ENCODE measurements at regions not wholly inside any gene's neighbourhood (a gene's known extent, or its start where the extent isn't known, plus 50 kb on each side); places are given as distances from the start of the nearest gene placed in this dataset.
A peak's percentile ranks its signal among the peaks of the same experiment; 100 is the strongest.

DNA sequence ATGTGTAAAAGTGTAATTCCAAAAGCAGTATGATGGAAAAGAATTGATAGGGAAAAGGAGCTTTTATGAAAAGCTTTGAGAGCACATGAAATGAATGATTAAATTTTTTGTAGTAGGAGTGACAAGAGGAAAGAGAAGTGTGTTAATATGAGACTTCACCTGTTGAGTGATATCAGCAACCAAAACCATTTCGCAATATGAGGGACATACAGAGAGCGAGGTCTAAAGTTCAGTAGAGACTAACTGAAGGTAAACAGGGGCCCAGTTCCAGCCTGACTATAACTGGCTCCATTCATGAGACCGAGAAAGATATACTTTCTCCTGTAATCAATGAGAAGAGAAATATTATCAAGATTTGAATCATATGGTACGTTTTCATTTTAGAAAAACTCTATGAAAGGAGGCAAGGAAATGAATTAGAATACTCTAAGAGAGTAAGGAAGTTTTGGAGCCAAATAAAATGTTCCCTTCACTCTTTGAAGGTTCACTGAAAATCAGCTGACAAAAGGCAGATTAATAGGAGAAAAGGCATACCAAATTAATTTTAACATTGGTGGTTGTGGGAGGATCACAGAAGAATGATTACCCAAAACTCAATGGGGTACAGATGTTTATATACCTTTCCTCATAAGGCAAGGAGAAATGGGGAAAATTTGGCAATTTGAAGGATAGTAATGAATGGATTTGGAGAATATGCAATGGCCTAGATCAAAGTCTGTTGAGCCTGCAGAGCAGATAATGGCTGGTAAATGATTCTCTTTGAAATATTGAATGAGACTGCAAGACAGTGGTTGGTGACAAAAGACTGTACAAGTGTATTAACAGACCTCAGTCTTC is 932.2 kb downstream of the TDRD15 start:
- ChIA-PET CTCF (no interaction called here), POLR2A (no interaction called here)
- no TSS peak for BruUV-seq (replicated peaks)
- Mint-ChIP-seq H3K4me1 (ENCODE audit: low read depth, unreplicated experiment) (no peaks in the 10 kb centered on the region), H3K4me3 (ENCODE audit: unreplicated experiment) (no peak overlapping the region), H3K27me3 (ENCODE audit: insufficient read depth, unreplicated experiment) (peaks cover 10% of the 10 kb centered on the region), H3K27ac (ENCODE audit: unreplicated experiment) (no peak overlapping the region), H3K9me3 (ENCODE audit: unreplicated experiment) (no peaks in the 10 kb centered on the region), H3K36me3 (ENCODE audit: insufficient read depth, unreplicated experiment) (no peaks in the 10 kb centered on the region)
- intact Hi-C loops (cut with micrococcal nuclease; ENCODE audit: unreplicated experiment): no loop called here
- TF ChIP-seq, protein P1, sequence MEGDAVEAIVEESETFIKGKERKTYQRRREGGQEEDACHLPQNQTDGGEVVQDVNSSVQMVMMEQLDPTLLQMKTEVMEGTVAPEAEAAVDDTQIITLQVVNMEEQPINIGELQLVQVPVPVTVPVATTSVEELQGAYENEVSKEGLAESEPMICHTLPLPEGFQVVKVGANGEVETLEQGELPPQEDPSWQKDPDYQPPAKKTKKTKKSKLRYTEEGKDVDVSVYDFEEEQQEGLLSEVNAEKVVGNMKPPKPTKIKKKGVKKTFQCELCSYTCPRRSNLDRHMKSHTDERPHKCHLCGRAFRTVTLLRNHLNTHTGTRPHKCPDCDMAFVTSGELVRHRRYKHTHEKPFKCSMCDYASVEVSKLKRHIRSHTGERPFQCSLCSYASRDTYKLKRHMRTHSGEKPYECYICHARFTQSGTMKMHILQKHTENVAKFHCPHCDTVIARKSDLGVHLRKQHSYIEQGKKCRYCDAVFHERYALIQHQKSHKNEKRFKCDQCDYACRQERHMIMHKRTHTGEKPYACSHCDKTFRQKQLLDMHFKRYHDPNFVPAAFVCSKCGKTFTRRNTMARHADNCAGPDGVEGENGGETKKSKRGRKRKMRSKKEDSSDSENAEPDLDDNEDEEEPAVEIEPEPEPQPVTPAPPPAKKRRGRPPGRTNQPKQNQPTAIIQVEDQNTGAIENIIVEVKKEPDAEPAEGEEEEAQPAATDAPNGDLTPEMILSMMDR (IDR thresholded peaks at IDR 0.05; ENCODE audit: insufficient read depth in 1 of 2, low read depth in 1 of 2, low read length in 1 of 2, severe bottlenecking in 1 of 2, unreplicated experiment in 1 of 2): no peak
- no peaks in the 10 kb centered on the region for H3K36me3 ChIP-seq (ENCODE audit: control insufficient read depth, insufficient read depth, low read length)
- no peaks in the 10 kb centered on the region for H3K9me3 ChIP-seq
- no peaks in the 10 kb centered on the region for H3K27me3 ChIP-seq (replicated peaks; ENCODE audit: control insufficient read depth, insufficient read depth, low read length)
- peak in 1 of 2 experiments; percentile 46 for DNase-seq
- no peak overlapping the region for H3K4me3 ChIP-seq (ENCODE audit: low read depth, low read length)
- H3K4me1 ChIP-seq: peaks cover 17% of the 10 kb centered on the region

DNA sequence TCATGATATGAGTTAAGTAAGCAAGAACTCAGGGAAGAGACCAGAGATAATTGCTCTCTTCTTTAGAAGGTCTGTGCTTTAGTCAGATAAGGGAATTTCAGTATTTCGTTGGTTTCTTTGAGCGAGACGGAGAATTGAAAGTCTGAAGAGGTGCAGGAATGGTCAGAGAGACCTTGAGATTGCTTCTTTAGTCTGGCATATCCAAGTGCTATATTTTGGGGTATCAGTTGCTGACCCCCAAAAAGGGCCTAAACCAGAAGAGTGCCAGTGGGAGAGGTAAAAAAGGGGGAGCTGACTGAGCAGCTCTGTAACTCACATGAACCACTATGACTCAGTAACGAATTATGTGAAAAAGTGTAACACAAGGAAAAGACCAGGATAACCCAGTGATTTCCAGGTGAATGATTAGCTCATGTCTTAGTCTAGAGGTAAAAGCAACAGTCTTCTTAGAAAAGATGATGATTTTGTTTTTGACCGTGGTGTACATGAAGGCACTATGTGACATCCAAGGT is 932.9 kb downstream of the TDRD15 start:
- H3K27me3 ChIP-seq (replicated peaks; ENCODE audit: control insufficient read depth, insufficient read depth, low read length): no peaks in the 10 kb centered on the region
- Mint-ChIP-seq H3K27ac (ENCODE audit: unreplicated experiment) (no peak overlapping the region), H3K9me3 (ENCODE audit: unreplicated experiment) (no peaks in the 10 kb centered on the region), H3K4me1 (ENCODE audit: low read depth, unreplicated experiment) (no peaks in the 10 kb centered on the region), H3K4me3 (ENCODE audit: unreplicated experiment) (no peak overlapping the region), H3K36me3 (ENCODE audit: insufficient read depth, unreplicated experiment) (no peaks in the 10 kb centered on the region), H3K27me3 (ENCODE audit: insufficient read depth, unreplicated experiment) (peaks cover 7% of the 10 kb centered on the region)
- CTCF ChIA-PET: no interaction called here
- intact Hi-C loops (cut with micrococcal nuclease; ENCODE audit: unreplicated experiment): no loop called here
- H3K9me3 ChIP-seq: no peaks in the 10 kb centered on the region
- TF ChIP-seq, protein P1 (IDR thresholded peaks at IDR 0.05; ENCODE audit: insufficient read depth in 1 of 2, low read depth in 1 of 2, low read length in 1 of 2, severe bottlenecking in 1 of 2, unreplicated experiment in 1 of 2): no peak
- H3K36me3 ChIP-seq (ENCODE audit: control insufficient read depth, insufficient read depth, low read length): no peaks in the 10 kb centered on the region
- H3K4me1 ChIP-seq: peaks cover 17% of the 10 kb centered on the region
- no TSS peak for BruUV-seq (replicated peaks)
- POLR2A ChIA-PET: no interaction called here
- no peak overlapping the region for H3K4me3 ChIP-seq (ENCODE audit: low read depth, low read length)
- DNase-seq: no peak

DNA sequence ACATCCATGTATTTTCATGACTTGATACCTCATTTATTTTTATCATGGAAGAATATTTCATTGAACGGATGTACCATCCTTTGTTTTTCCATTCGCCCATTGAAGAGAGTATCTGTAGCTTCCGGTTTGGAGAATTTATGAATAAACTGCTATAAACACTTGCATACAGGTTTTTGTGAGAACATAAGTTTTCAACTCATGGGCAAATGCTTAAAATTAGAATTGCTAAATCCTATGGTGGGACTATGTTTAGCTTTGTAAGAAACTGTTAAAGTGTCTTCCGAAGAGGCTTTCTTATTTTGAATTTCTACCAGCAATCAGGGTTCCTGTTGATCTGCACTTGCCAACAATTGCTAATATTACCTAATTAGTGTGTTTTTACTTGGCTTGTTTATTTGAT is 938.9 kb downstream of the TDRD15 start:
- no peaks in the 10 kb centered on the region for H3K36me3 Mint-ChIP-seq (ENCODE audit: insufficient read depth, unreplicated experiment)
- no peaks in the 10 kb centered on the region for H3K4me1 Mint-ChIP-seq (ENCODE audit: low read depth, unreplicated experiment)
- H3K4me3 ChIP-seq (ENCODE audit: low read depth, low read length): no peak overlapping the region
- intact Hi-C loops (cut with micrococcal nuclease; ENCODE audit: unreplicated experiment): no loop called here
- POLR2A ChIA-PET: no interaction called here
- BruUV-seq (replicated peaks): no TSS peak
- no peak for DNase-seq
- no peaks in the 10 kb centered on the region for H3K9me3 ChIP-seq
- peaks cover 3% of the 10 kb centered on the region for H3K27me3 Mint-ChIP-seq (ENCODE audit: insufficient read depth, unreplicated experiment)
- no peaks in the 10 kb centered on the region for H3K9me3 Mint-ChIP-seq (ENCODE audit: unreplicated experiment)
- no peaks in the 10 kb centered on the region for H3K27me3 ChIP-seq (replicated peaks; ENCODE audit: control insufficient read depth, insufficient read depth, low read length)
- H3K36me3 ChIP-seq (ENCODE audit: control insufficient read depth, insufficient read depth, low read length): no peaks in the 10 kb centered on the region
- TF ChIP-seq, protein P1 (IDR thresholded peaks at IDR 0.05; ENCODE audit: insufficient read depth in 1 of 2, low read depth in 1 of 2, low read length in 1 of 2, severe bottlenecking in 1 of 2, unreplicated experiment in 1 of 2): no peak
- no peak overlapping the region for H3K4me3 Mint-ChIP-seq (ENCODE audit: unreplicated experiment)
- CTCF ChIA-PET: no interaction called here
- no peak overlapping the region for H3K27ac Mint-ChIP-seq (ENCODE audit: unreplicated experiment)
- no peaks in the 10 kb centered on the region for H3K4me1 ChIP-seq

All from Caco-2 (cell line).